GM19467 (cell line): ENCODE measurements at regions not wholly inside any gene's neighbourhood (a gene's known extent, or its start where the extent isn't known, plus 50 kb on each side); places are given as distances from the start of the nearest gene placed in this dataset.
A peak's percentile ranks its signal among the peaks of the same experiment; 100 is the strongest.

ENCODE experiments used
- ATAC-seq: cut with Tn5 transposase; IDR thresholded peaks from one replicate; pipeline ENCODE4 v1.9.1; 2021; ENCODE audit warnings: mild to moderate bottlenecking, moderate library complexity; ENCODE audit not compliant: unreplicated experiment

GRCh38 chr4:24476282-24476681, 108.1 kb downstream of the DHX15 start:
- ATAC-seq, result no peak

GRCh38 chr4:24475756-24476155, 108.6 kb downstream of the DHX15 start:
- ATAC-seq, result no peak

- ATAC-seq, result no peak
Measured at GRCh38 chr4:24473309-24473721, 111.0 kb downstream of the DHX15 start.

- ATAC-seq, result peak; percentile 74
Measured at GRCh38 chr4:24472514-24473308, 111.6 kb downstream of the DHX15 start.

- no peak for ATAC-seq
Measured at GRCh38 chr4:24472161-24472510, 112.2 kb downstream of the DHX15 start.

- ATAC-seq, result no peak
Measured at GRCh38 chr4:24471486-24472160, 112.7 kb downstream of the DHX15 start.

- no peak for ATAC-seq
Measured at GRCh38 chr4:24470666-24471485, 113.5 kb downstream of the DHX15 start.

- ATAC-seq, result no peak
Measured at GRCh38 chr4:24468071-24468470, 116.3 kb downstream of the DHX15 start.

GRCh38 chr4:24464566-24464965, 119.8 kb downstream of the DHX15 start:
- ATAC-seq, result no peak

- no peak for ATAC-seq
Measured at GRCh38 chr4:24456431-24456830, 127.9 kb downstream of the DHX15 start.

- ATAC-seq, result no peak
Measured at GRCh38 chr4:24453951-24454350, 130.4 kb downstream of the DHX15 start.

- no peak for ATAC-seq
Measured at GRCh38 chr4:24451870-24452269, 132.5 kb downstream of the DHX15 start.

GRCh38 chr4:24443200-24443599, 141.2 kb downstream of the DHX15 start:
- no peak for ATAC-seq

GRCh38 chr4:24440765-24441164, 143.6 kb downstream of the DHX15 start:
- no peak for ATAC-seq

- ATAC-seq, result no peak
Measured at GRCh38 chr4:24434241-24434640, 150.1 kb downstream of the DHX15 start.

GRCh38 chr4:24433515-24434214, 150.7 kb downstream of the DHX15 start:
- no peak for ATAC-seq

GRCh38 chr4:24428850-24429249, 155.5 kb downstream of the DHX15 start:
- no peak for ATAC-seq

- ATAC-seq, result no peak
Measured at GRCh38 chr4:24426557-24426956, 157.8 kb downstream of the DHX15 start.

GRCh38 chr4:24425863-24426262, 158.5 kb downstream of the DHX15 start:
- ATAC-seq, result no peak

GRCh38 chr4:24423670-24424069, 160.7 kb downstream of the DHX15 start:
- no peak for ATAC-seq

- ATAC-seq, result no peak
Measured at GRCh38 chr4:24422644-24423043, 161.7 kb downstream of the DHX15 start.
